Testis (tissue), 2 donors: ENCODE measurements at regions not wholly inside any gene's neighbourhood (a gene's known extent, or its start where the extent isn't known, plus 50 kb on each side); places are given as distances from the start of the nearest gene placed in this dataset.

Source experiments
- DNase-seq: peaks from one replicate; pipeline ENCODE4 v3.0.0-alpha.2; 2019
- H3K27ac ChIP-seq, 2 donors: fragments of 200-600 bp; sonication (generic); one replicate each; pipeline ENCODE4 v1.5.1; 2019
- H3K27me3 ChIP-seq: fragments of 200-600 bp; sonication (generic); one replicate; pipeline ENCODE4 v1.5.1; 2019
- H3K36me3 ChIP-seq: fragments of 200-600 bp; sonication (generic); one replicate; pipeline ENCODE4 v1.5.1; 2017; ENCODE audit warnings: low read depth; ENCODE audit errors: missing control alignments
- H3K4me1 ChIP-seq: fragments of 200-600 bp; sonication (generic); one replicate; pipeline ENCODE4 v1.5.1; 2019
- H3K4me3 ChIP-seq, 2 donors: fragments of 200-600 bp; sonication (generic); one replicate each; pipeline ENCODE4 v1.5.1; 2017 to 2019
- H3K9me3 ChIP-seq: fragments of 200-600 bp; sonication (generic); one replicate; pipeline ENCODE4 v1.5.1; 2017
- POLR2A ChIP-seq: fragments of 450-650 bp; IDR thresholded peaks from one replicate; pipeline ENCODE4 v1.6.1; 2017; ENCODE audit warnings: antibody characterized with exemption, mild to moderate bottlenecking, moderate library complexity
- WGBS, 2 donors: methylation state at CpG; one replicate each; pipeline ENCODE4 v1.1.5; 2018; 5-methylcytosine and 5-hydroxymethylcytosine counted together
- intact Hi-C: fragments of 100-400 bp; cut with DNase I; formaldehyde crosslinking; loops from one replicate; pipeline ENCODE4 v1.15.1; 2023; ENCODE audit warnings: low total_unique reads
- TF ChIP-seq, protein P1 (sequence below), 3 experiments: fragments of 450-650 bp in 2 of 3; fragments of 200-600 bp in 1 of 3; sonication (generic) in 1 of 3; IDR thresholded peaks; one replicate each; pipeline ENCODE4 v1.5.1; 2016 to 2019; ENCODE audit warnings: antibody characterized with exemption in 3 of 3, mild to moderate bottlenecking in 2 of 3, moderate library complexity in 1 of 3

DNA sequence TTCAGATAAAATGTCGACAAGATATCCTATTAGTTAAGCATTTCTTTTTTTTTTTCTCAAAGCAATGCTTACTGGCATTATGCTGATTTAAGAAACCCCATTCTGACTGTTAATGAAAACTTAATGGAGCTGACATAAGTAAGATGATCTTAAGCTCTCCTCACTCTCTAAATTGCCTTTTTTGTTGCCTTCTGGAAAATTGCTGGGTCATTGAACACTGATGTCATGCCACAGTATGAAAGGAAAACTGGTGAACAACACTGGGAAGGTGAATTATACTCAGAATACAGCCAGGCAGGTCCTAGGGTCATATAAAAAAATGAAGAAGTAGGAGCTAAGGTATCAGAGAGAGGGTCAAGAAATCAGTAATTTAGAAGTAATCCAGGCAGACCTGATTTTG is 179.9 kb downstream of the BTG1 start:
- H3K27me3 ChIP-seq: no peaks in the 10 kb centered on the region
- H3K36me3 ChIP-seq: no peaks in the 10 kb centered on the region
- H3K9me3 ChIP-seq: no peaks in the 10 kb centered on the region
- WGBS, 2 donors: 60 to 77% methylated on average over 1 of the region's 1 CpG
- no peaks in the 10 kb centered on the region for H3K4me1 ChIP-seq
- H3K27ac ChIP-seq: no peak overlapping the region
- no peak for DNase-seq
- no peak overlapping the region for H3K4me3 ChIP-seq
- intact Hi-C loops: no loop called here
- TF ChIP-seq, protein P1, sequence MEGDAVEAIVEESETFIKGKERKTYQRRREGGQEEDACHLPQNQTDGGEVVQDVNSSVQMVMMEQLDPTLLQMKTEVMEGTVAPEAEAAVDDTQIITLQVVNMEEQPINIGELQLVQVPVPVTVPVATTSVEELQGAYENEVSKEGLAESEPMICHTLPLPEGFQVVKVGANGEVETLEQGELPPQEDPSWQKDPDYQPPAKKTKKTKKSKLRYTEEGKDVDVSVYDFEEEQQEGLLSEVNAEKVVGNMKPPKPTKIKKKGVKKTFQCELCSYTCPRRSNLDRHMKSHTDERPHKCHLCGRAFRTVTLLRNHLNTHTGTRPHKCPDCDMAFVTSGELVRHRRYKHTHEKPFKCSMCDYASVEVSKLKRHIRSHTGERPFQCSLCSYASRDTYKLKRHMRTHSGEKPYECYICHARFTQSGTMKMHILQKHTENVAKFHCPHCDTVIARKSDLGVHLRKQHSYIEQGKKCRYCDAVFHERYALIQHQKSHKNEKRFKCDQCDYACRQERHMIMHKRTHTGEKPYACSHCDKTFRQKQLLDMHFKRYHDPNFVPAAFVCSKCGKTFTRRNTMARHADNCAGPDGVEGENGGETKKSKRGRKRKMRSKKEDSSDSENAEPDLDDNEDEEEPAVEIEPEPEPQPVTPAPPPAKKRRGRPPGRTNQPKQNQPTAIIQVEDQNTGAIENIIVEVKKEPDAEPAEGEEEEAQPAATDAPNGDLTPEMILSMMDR (IDR thresholded peaks at IDR 0.05): no peak
- TF ChIP-seq POLR2A: no peak

- Histone ChIP-seq H3K9me3 (no peaks in the 10 kb centered on the region), H3K27ac (no peak overlapping the region), H3K4me3 (no peak overlapping the region), H3K36me3 (no peaks in the 10 kb centered on the region), H3K4me1 (no peaks in the 10 kb centered on the region), H3K27me3 (no peaks in the 10 kb centered on the region)
- intact Hi-C loops: no loop called here
- no peak for DNase-seq
- 96 to 100% methylated on average over 1 of the region's 1 CpG for WGBS, 2 donors
- no peak for TF ChIP-seq POLR2A
- TF ChIP-seq, protein P1 (IDR thresholded peaks at IDR 0.05): no peak
Measured at GRCh38 chr12:91964501-91964900, 181.1 kb downstream of the BTG1 start.

DNA sequence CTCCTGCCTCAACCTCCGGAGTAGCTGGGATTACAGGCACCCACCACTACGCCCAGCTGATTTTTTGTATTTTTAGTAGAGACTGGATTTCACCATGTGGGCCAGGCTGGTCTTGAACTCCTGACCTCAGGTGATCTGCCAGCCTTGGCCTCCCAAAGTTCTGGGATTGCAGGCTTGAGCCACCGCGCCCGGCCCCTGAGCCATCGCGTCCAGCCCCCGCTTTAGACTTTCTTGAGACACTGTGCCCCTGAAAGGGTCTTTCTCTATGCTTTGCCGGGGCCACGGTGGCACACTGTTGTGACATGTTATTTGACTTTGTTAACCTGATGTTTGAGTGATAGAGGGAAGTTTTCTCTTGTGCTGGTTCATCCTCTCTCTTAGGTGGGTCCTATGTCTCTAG is 186.4 kb downstream of the BTG1 start:
- Histone ChIP-seq H3K4me3 (no peak overlapping the region), H3K27me3 (no peaks in the 10 kb centered on the region), H3K36me3 (no peaks in the 10 kb centered on the region), H3K4me1 (no peaks in the 10 kb centered on the region), H3K27ac (no peak overlapping the region), H3K9me3 (no peaks in the 10 kb centered on the region)
- no peak for TF ChIP-seq POLR2A
- TF ChIP-seq, protein P1 (IDR thresholded peaks at IDR 0.05): no peak
- intact Hi-C loops: no loop called here
- 93 to 100% methylated on average over 10 of the region's 10 CpGs for WGBS, 2 donors
- no peak for DNase-seq

- Histone ChIP-seq H3K9me3 (no peaks in the 10 kb centered on the region), H3K27me3 (no peaks in the 10 kb centered on the region), H3K4me1 (no peaks in the 10 kb centered on the region), H3K4me3 (no peak overlapping the region), H3K36me3 (no peaks in the 10 kb centered on the region), H3K27ac (no peak overlapping the region)
- intact Hi-C loops: no loop called here
- DNase-seq: no peak
- no peak for TF ChIP-seq POLR2A
- 89 to 90% methylated on average over 5 of the region's 5 CpGs for WGBS, 2 donors
Measured at GRCh38 chr12:91958816-91959215, 186.8 kb downstream of the BTG1 start.

DNA sequence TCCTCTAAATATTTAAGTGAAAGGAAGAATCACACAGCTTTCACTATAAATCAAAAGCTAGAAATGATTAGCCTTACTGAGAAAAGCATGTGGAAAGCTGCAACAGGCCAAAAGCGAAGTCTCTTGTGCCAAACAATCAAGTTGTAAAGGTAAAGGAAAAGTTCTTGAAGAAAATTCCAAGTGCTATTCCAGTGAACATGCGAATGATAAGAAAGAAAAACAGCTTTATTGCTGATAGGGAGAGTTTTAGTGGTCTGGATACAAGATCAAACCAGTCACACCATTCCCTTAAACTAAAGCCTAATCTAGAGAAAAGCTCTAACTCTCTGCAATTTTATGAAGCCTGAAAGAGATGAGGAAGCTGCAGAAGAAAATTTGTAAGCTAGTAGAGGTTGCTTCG is 190.9 kb downstream of the BTG1 start:
- no peak for TF ChIP-seq POLR2A
- TF ChIP-seq, protein P1 (IDR thresholded peaks at IDR 0.05): no peak
- 87 to 93% methylated on average over 3 of the region's 3 CpGs for WGBS, 2 donors
- no peak overlapping the region for H3K4me3 ChIP-seq
- H3K9me3 ChIP-seq: no peaks in the 10 kb centered on the region
- no peaks in the 10 kb centered on the region for H3K4me1 ChIP-seq
- H3K36me3 ChIP-seq: no peaks in the 10 kb centered on the region
- intact Hi-C loops: no loop called here
- no peak overlapping the region for H3K27ac ChIP-seq
- no peaks in the 10 kb centered on the region for H3K27me3 ChIP-seq
- DNase-seq: no peak
